GM10266 (cell line): ENCODE measurements at regions not wholly inside any gene's neighbourhood (a gene's known extent, or its start where the extent isn't known, plus 50 kb on each side); places are given as distances from the start of the nearest gene placed in this dataset.

Experiments
- DNase-seq: peaks from one replicate; pipeline ENCODE4 v3.0.0; 2012; ENCODE audit errors: extremely low spot score
- TF ChIP-seq, protein P1 (sequence below): IDR thresholded peaks from 2 replicates; pipeline ENCODE4 v1.5.1; 2012; ENCODE audit warnings: mild to moderate bottlenecking, low read depth; ENCODE audit not compliant: control insufficient read depth, insufficient read depth; ENCODE audit errors: missing control alignments

DNA sequence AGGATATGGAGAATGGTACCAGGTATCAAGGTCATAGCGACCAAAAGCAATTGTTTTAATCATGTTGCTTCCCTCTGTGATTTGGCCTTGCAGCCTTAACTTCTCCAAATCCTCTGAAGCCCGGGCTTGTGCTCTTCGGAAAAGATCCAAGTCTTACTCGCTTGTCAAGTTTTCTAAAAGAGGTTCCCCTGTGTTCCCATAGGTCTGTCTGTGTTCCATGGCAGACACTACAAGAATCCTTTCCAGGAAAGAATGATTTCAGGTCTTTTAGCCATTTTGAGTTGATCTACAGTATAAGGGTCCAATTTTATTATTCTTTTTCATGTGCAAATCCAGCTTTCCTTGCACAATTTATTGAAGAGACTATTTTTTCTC, 710.6 kb upstream of the DIAPH2 start:
- TF ChIP-seq, protein P1, sequence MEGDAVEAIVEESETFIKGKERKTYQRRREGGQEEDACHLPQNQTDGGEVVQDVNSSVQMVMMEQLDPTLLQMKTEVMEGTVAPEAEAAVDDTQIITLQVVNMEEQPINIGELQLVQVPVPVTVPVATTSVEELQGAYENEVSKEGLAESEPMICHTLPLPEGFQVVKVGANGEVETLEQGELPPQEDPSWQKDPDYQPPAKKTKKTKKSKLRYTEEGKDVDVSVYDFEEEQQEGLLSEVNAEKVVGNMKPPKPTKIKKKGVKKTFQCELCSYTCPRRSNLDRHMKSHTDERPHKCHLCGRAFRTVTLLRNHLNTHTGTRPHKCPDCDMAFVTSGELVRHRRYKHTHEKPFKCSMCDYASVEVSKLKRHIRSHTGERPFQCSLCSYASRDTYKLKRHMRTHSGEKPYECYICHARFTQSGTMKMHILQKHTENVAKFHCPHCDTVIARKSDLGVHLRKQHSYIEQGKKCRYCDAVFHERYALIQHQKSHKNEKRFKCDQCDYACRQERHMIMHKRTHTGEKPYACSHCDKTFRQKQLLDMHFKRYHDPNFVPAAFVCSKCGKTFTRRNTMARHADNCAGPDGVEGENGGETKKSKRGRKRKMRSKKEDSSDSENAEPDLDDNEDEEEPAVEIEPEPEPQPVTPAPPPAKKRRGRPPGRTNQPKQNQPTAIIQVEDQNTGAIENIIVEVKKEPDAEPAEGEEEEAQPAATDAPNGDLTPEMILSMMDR: no peak
- no peak for DNase-seq

DNA sequence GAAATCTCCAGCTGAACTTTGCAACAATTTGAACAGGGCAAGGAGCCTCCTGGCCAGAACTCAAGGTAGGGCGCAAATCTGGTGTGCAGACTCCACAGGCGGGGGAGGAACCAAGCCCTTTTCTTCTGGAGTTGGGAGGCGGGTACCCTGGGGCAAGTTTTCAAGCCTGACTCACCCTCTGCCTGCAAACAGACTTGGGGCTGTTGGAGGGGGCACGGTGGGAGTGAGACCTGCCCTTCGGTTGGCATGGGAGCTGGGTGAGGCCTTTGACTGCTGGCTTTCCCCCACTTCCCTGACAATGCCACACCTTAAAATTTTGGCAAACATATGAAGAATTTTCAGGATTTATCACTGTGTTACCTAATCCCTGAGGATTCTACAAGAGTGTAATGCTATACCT, 709.8 kb upstream of the DIAPH2 start:
- no peak for DNase-seq
- TF ChIP-seq, protein P1: no peak

DNA sequence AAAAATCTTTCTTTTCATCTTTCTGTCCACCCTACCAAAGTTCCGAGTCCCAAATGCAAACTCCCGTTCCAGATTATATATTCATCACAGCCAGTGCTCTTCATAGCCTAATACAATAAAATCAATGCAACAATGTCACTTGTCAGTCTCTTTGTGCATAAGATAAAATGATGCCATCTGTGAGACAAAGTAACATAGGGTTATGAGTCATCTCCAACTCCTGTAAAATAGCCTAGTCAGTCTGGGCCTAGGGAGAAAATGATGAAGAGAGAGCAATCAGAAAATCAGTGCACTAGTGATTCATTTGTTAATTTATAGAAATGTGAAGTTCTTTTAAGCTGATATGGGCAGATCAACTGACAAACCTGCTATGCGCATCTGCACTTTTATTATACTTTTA, 689.1 kb upstream of the DIAPH2 start:
- TF ChIP-seq, protein P1: no peak
- no peak for DNase-seq

DNA sequence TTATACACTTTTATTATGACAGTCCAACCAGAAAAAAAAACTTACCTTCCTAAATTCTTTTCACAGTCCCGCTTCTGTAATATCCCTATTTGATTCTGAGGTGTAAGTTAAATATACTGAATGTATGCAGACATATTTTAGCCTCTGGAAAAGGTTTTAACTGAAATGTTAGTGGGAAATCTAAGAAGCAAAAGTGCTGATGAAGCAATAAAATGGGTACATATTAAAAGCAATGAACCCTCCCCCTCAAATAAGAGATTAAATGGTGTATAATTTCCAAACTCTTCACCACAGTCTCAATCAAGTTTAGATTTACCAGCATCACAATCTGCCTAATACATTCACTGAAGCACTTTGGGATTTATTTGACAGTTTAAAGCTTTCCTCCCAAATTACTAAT, 688.3 kb upstream of the DIAPH2 start:
- TF ChIP-seq, protein P1: no peak
- no peak for DNase-seq

DNA sequence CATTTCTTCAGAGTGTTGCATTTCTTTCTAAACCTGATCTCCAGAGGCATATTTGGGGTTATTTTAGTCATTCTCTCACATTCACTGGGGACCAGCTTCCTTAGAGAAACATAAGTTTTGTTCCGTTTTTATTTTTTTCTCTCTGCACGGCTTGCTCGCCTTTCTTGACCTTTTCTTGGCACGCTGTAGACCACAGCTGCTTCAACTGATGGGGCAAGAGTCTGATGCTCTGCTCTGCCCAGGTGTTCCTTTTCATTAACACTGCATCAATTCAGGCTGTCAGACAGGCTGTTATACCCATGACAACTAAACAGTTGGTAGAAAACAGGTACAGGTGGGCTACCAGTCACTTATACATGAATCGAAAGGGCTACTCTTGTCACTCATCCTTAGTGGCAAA, 682.2 kb upstream of the DIAPH2 start:
- no peak for DNase-seq
- TF ChIP-seq, protein P1: no peak

DNA sequence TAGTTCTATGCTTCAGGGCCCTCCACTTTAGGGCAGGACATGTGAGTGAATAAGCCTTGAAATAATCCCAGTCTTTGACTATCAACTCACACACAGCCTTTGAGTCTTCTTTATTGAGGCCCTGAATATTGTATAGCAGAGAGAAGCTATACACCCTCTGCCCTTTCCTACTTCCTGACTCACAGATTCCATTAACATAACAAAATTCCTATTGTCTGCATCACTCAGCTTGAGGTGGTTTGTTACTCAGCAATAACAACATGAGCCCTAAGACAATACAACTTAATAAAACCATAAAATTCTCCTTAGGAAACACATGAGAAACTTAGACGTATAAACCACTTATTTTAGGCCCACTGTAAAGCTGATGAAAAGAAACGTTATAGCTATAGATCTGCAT, 680.3 kb upstream of the DIAPH2 start:
- no peak for DNase-seq
- TF ChIP-seq, protein P1: no peak

DNA sequence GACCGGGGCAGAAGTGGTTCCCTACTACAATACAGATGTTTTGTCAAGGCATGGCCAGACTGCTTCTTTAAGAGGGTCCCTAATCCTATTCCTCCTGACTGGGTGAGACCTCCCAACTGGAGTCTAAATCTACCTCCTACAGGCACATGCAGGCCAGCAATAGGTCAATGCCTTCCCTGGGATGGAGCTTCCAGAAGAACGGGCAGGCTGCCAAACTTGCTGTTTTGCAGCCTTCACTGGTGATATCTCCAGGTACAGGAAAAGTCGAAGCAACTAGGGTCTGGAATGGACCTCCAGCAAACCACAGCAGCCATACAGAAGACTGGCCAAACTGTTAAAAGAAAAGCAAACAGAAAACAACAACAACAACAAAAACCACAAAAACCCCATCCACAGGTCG, 678.4 kb upstream of the DIAPH2 start:
- TF ChIP-seq, protein P1: no peak
- DNase-seq: no peak
